RPMI8226 (cell line): ENCODE measurements at regions not wholly inside any gene's neighbourhood (a gene's known extent, or its start where the extent isn't known, plus 50 kb on each side); places are given as distances from the start of the nearest gene placed in this dataset.

Source experiments
- DNase-seq: peaks from one replicate; pipeline ENCODE4 v3.0.0-alpha.2; 2015

- no peak for DNase-seq
Measured at GRCh38 chr1:106954661-106955229, 101.7 kb upstream of the PRMT6 start.

DNA sequence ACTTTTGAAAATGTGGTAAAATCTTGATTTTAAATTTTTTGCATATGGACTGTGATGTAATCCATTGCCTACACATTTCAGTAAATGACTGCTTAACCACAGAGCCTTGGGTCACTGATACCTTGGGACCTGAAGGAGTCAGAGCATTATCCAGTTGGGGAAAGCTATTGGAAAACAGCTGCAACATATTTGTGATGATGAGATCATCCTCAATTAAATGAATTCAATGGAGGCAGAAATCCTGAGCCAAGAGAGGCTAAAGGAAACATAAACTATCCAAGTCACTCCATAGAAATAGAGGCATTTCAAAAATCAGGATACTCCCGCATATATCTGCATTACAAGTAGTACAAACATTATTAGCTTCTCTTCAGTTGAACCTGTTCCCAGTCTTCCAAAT, 99.8 kb upstream of the PRMT6 start:
- DNase-seq: no peak

GRCh38 chr1:106957795-106958194, 98.7 kb upstream of the PRMT6 start:
- peak; percentile 3 for DNase-seq

DNA sequence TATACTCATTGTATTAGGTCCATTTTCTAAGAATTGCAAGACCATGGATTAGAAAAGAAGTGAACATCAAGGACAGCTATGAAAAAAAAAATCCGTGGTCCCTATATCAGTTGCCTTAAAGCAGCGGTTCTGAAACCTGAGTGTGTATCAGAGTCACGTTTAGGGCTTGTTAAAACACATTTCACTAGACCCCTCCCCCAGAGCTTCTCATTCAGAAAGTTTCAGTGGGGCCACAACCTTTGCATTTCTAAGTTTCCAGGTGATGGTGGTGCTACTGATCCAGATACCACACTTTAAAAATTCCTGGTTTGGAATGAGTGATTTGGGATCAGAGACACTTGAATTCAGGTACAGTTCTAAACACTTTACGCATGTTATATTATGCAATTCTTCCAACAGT, 96.1 kb upstream of the PRMT6 start:
- no peak for DNase-seq

DNA sequence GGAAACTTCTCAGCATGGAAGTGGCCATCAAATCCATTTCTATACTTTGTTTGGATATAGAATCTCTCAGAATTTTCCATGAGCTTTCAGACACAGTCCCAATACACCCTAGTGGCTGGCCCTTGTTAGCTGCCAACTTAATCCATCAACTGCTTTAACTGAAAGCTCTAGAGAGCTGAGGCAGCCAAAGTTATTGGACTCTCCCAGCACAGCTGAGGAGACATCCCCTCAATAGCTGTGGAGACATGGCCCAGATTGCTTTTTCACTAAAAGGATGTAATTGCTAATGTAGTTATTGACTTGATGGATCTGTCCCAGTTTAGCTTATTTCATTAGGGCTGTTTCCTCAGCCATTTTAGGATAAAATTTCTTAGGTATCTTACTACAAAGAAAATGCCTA, 94.8 kb upstream of the PRMT6 start:
- DNase-seq: no peak

DNA sequence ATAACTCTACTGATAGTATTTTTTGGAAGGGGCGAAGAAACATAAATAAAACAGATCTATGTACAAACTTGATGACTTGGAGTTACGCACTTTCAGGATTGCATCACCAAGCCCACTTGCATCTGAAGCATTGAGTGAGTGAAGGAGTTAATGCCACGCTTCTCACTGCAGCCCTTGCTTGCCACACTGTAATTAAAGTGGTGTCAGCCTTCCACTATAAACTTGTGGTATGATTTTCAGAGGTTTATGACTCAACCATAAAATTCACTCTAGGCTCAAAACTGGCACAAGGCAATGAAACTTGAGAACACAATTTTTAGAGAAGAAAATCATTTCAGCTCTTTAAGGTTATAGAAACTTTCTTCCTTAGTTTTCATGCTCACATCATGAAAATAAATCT, 93.9 kb upstream of the PRMT6 start:
- no peak for DNase-seq

GRCh38 chr1:106964495-106964894, 92.0 kb upstream of the PRMT6 start:
- DNase-seq: peak; percentile 15

GRCh38 chr1:106968644-106969043, 87.8 kb upstream of the PRMT6 start:
- DNase-seq: no peak

DNA sequence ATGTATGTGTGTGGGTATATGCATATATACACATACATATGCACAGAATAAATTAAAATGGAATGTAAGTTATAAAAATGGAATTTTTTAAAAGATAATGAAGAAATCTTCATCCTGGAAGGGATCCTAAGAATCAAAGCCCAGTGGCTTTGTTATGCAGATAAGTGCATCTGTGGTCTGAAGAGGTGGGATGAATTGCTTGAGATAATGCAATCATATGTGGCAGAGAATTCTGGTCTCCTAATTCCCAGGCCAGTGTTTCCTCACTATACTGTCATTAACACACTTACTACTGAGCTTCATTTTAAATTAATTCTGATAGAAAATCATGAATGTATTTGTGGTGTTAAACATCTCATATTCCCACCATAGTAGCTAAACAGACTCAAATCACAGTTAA, 86.7 kb upstream of the PRMT6 start:
- no peak for DNase-seq

- DNase-seq: no peak
Measured at GRCh38 chr1:106972074-106972473, 84.4 kb upstream of the PRMT6 start.

DNA sequence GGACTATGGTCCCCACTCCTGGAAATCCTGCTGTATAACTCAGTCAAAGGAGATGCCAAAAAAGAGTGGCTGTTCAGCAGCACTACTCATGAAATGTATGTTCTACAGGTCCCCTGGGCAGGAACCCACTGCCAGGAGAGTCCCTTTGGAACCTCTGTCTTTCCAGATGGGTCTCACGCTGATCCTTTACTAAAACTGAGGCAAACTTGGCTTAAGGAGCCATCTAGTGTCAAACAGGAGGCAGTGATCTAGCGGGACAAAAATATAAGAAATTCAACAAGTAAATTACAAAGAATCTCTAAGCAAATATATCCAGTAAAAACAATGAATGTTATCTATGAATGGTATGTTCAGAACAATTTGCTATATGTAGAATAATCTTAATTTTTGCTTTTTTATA, 80.5 kb upstream of the PRMT6 start:
- no peak for DNase-seq

DNA sequence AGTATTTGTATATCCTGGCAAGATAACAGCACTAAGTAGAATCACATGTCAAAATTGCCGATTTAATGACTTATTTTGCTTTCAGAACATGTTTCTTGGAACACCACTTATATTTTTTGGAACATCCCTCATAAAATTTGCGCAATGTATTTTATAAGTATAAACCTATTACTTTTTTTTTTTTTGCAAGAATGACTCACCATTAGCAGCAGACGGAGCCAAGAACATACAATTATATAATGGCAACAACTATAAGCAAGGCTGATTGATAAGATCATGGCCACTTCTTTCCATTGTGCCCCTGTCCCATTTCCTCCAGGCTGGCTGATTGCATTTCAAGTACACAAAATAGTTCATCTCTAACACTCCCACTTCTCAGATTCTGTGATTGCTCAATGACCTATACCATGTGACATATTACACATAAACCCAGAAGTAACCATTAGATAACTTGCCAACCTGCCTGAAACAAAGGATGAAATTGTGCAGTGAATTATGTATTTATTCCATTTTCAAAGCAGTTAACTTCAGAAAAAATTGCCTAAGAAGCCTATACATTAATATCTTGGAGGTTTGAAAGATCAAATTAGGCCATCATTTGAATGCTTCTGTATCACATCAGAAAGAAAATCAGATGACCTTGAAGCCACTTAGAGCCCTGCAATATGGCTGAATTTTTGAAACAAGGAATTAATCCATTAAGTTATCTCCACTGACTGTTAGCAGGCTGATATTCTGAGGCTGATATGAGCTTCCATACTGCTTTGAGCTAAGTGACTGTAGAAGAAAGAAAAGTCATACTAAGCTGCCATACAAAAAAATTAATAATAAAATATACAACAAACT, 77.8 kb upstream of the PRMT6 start:
- no peak for DNase-seq

GRCh38 chr1:106979371-106979770, 77.1 kb upstream of the PRMT6 start:
- DNase-seq: no peak

DNA sequence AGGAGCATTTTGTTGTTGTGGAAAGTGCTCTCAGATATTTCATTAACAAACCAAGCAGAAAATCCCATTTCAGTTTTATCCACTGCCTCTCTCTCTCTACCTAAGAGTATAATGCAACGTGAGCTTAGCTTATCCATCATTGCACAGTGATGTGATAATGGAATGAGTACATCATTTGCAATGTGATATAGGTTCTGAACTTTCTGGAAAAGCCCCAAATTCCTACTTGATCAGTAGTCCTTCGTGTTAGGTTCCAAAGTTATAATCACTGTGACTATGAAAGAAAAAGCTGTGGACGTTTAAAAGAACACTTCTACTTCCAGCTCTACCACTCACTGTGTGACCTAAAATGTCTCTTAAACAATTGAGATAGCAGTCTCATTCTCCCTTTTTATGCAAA, 76.4 kb upstream of the PRMT6 start:
- DNase-seq: no peak

GRCh38 chr1:106984801-106985200, 71.7 kb upstream of the PRMT6 start:
- DNase-seq: no peak

DNA sequence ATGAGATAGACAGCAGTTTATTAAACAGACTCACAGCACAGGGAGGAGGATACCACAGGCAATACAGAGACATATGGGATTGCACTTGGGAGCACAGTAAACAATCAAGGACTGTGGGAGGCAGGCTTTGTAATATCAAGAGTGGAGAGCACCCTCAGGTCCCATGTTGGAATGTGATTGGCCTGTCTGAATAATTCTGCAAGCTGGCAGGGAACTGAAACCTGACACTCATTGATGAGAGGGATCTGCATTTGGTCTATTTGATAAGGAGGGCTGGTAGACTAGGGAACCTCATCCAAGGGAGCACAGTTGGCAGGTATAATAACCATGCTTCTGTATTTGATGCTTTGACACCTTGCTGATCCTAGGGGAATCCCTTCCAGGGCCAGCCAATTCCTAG, 69.9 kb upstream of the PRMT6 start:
- DNase-seq: no peak

DNA sequence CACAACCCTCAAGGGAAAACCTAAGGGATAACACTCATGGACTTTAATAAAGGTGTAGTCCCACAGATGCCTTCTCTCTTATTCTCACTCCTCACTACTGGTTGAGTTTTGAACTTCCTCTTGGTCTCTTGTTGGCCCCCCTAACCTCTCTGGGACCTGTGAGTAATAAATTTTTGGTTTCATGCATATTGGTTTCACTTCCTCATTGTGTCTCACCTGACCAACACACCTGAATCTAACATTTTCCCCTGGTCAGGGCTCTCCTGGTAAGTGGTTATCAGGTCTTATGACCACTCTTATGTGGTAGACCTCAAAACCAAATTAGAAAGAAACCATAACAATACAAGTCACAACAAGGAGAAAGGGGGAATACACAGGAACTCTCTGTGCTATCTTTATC, 60.5 kb upstream of the PRMT6 start:
- peak; percentile 75 for DNase-seq

DNA sequence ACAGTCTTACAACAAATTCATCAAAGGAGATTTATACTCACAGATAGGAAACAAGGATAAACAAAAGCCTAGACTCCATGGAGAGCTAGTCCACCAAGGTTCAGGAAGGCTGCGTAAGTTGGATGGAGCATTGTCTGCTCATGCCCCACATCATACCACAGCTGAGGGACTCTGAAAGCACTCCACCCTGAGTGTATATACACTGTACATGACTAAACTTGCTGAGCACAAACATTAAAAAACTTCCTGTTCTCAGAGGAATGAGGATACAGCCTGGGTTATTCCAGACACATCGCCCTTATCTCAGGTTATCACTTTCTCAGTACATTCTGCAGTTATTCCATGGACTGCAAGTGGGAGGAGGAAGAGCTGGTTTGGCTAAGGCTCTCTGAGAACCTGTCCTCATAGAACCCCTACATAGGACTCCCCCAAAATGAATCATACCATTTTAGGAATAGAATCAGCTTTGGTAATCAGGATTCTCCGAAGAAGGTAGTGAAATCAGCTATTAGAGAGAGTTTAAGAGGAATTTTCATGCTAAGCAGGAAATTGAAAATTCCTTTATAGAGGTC, 58.0 kb upstream of the PRMT6 start:
- no peak for DNase-seq

DNA sequence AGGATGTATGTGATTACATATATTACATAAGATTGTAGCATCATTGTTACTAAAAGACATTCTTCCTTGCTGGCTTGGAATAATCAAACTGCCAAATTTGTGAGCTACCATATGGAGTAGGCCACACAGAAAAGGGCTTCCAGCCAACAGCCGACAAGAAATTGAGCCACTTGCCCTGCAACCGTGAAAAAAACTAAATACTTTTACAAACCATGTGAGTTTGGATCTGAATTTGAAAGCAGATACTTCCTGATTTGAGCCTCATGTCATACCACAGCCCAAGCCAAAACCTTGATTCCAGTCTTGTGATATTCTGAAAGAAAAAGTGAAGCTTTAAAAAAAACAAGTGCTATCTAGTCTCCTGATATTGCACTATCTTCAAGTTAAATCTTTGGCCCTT, 55.6 kb upstream of the PRMT6 start:
- DNase-seq: no peak

- no peak for DNase-seq
Measured at GRCh38 chr1:107003972-107004371, 52.5 kb upstream of the PRMT6 start.

GRCh38 chr1:107004421-107004820, 52.1 kb upstream of the PRMT6 start:
- no peak for DNase-seq
